H54 (cell line): ENCODE measurements at regions not wholly inside any gene's neighbourhood (a gene's known extent, or its start where the extent isn't known, plus 50 kb on each side); places are given as distances from the start of the nearest gene placed in this dataset.

Experiments
- DNase-seq: peaks from one replicate; pipeline ENCODE4 v3.0.0; 2011; ENCODE audit warnings: low spot score, mixed read lengths; ENCODE audit not compliant: insufficient read length
- FAIRE-seq: peaks from 3 replicates; lab custom pipeline; 2011; peaks lifted over from hg19 to GRCh38; lab: Jason Lieb, UNC
- POLR2A ChIP-seq: IDR thresholded peaks from 2 replicates; pipeline ENCODE4 v1.6.1; 2011; ENCODE audit warnings: low read depth, mild to moderate bottlenecking, low read length

DNA sequence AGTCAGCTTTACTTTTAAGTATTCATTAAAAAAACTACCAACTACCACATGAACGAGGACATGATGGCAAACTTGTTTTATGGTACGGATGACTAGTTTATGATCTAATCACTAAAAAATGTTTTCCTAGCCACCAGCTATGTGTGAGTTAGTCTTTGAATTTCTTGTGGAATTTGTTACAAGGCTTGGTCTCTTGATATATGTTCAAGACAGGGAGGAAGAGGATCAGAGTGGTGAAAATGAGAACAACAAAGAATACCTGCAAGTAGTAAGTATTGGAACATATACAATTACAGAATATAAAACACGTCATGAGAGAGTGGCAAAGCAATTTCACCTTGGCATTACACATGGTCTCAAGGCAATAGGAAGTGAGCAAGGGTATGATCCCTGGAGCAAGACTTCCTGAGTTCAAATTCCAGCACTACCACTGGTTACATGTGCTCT, 548.6 kb upstream of the TLE4 start:
- TF ChIP-seq POLR2A: no peak
- peak; percentile 99 for FAIRE-seq
- DNase-seq: peak; percentile 66

DNA sequence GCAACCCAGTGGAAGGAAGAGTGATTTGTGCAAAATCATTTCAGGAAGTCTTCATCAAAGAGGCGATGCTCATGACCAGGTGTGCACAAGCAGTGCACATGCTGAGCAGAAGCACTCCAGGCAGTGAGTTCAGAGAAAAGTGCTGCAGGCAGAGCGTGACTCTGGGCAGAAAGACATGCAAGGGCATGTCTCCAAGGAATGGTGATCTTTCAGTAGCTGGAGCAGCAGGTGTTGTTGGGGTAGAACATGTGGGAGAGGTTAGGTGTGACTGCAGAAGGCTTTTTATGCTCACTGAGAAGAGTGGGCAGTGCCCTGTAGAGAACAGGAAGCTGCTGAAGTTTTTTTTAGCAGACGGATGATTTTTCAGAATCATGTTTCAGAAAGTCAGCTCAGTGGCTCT, 545.4 kb upstream of the TLE4 start:
- peak; percentile 83 for FAIRE-seq
- no peak for DNase-seq
- no peak for TF ChIP-seq POLR2A

DNA sequence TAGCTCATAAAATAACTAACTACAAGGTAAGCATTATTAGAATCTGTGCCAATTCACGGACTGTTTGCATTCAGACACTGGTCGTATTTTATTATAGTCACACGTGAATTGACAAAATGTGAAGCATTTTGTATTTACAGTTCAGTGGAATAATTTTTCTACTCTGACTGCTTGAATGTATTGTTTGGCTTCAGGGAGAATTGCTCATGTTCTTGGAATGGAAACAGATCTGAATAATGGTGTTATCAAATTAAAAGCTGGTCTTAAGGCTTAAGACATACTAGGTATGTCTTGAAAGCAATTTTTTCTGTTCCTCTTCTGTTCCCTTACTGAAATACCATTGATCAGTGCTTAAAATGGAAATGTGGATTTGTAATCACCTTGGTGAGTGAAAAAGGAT, 543.7 kb upstream of the TLE4 start:
- TF ChIP-seq POLR2A: no peak
- FAIRE-seq: peak; percentile 99
- DNase-seq: no peak

DNA sequence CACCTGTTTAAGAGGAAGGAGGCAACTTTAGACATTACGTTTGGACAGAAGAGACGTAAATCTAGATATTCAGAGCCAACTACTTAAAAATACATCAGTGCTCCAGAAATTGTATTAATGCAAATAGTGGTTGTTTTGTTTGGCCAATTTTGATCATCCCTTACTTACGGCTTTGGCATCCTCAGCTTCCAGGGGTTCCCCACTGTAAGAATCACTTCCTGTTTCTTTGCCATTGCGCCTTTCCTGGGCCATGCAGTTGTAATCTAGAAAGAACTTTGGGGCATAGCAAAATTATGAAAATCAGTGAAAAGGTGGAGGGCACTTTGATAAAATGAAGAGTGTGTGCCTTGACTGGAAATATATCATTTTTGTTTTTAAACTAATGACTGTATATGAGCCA, 537.2 kb upstream of the TLE4 start:
- TF ChIP-seq POLR2A: no peak
- FAIRE-seq: no peak

DNA sequence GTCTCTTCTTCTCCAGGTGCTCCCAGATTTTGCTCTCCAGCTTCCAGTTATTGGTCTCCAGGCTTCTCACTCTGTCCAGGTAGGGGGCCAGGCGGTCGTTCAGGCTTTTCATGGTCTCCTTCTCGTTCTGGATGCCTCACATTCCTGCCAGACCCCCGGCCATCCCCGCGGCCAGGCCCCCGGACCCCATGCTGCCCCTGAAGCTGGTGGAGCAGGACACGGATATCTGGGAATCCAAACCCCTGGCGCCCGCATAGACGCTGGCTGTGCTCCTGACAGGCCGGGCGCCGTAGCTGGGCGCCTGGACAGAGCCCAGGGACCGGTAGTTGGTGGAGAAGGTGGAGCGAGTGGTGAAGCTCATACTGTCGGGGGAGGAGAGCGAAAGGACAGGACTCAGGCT, 534.4 kb upstream of the TLE4 start:
- DNase-seq (no peak), FAIRE-seq (no peak)
- no peak for TF ChIP-seq POLR2A

More for the DNA sequence above, 537.2 kb upstream of the TLE4 start:
- no peak for DNase-seq

DNA sequence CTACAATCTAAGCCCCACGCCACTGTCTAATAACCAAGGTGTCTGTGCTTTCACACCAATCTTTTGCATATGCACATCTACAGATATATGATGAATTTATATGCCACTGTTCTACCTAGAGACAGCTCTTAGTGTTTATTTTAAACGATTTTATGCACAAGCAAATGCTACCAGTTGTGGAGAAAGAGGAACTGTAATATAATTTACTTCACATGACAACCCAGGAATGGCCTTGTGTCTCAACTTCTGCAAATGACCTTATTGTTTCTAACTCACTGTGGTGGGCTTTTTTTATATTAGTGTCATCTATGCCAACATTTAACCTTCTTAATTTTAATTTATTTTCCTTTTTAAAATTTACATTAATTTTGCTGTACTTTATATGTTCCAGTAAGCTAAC, 531.1 kb upstream of the TLE4 start:
- TF ChIP-seq POLR2A: no peak
- FAIRE-seq: no peak

DNA sequence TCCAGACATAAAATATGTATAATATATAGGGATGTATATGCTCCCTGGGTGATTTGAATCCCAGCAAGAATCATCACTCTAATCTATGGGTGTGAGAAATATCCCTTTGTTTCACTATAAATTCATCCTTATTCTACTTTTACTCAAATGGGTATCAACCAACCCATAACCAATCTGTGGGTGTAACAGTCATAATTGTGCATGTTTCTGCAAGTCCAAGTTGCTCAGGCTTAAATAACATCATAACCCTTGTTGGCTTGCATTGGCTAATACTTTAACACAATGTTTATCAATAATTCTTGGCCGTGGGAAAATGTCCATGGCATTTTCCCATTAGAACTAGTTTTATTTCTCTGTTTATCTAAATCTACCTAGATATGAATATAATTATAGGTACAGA, 530.5 kb upstream of the TLE4 start:
- peak; percentile 41 for FAIRE-seq
- no peak for TF ChIP-seq POLR2A

More for the DNA sequence above, 531.1 kb upstream of the TLE4 start:
- no peak for DNase-seq

DNA sequence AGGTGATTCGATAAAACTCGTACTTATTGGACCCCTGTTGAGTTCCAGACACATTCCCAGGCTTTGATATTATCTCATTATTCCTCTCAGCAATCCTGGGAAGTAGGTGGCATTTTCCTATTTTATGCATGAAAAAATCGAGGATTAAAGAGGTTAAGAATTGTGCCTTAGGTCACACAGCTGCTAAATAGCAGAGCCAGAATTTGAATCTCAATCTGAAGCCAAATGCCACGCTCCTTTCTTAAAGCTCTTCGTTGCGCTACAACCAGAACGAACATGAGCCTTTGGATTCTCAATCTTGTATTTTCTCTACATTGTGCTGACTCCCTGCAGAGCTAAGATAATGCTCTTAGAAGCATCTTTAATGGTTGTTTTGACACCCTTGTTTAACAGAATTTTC, 527.8 kb upstream of the TLE4 start:
- TF ChIP-seq POLR2A: no peak
- DNase-seq: no peak
- FAIRE-seq: peak; percentile 88

More for the DNA sequence above, 530.5 kb upstream of the TLE4 start:
- DNase-seq: no peak

DNA sequence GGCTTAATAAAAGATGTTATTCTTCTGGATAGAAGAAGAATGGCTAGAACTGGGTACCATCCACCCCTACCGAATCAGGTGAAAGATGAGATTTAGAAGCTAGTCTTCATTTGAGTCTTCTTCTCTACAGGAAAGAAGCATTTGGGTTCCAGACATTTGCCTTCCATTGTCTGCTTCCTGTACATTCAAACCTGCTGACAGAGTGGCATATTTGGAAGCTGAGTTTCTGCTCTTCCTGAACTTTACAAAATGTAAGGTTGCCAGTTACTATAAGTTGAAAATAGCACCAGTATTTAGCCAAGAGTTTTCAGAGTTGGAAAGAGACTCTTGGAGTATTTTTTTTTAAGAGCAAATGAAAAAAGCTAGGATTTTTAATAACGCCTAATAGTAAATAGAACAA, 525.4 kb upstream of the TLE4 start:
- DNase-seq: no peak
- FAIRE-seq: peak; percentile 83
- TF ChIP-seq POLR2A: no peak

DNA sequence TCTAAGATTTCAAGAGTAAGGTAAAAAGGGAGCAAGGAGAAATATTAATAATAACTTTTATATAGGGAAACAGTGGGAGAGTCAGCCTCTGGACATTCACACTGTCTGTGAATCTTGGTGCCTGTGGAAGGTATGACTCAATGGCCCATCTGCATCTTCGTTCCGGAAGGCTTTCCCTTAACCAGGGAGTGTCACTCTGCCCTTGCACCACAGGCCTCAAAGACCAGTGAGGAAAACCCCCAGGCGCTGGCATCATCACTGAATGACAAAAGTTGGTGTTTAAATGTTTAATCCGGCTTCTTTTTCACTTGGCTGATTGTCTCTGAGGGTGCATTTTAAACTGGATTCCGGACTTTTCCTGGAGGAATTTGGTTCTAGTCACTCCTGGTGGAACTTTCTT, 522.4 kb upstream of the TLE4 start:
- FAIRE-seq (no peak), DNase-seq (no peak)
- no peak for TF ChIP-seq POLR2A

DNA sequence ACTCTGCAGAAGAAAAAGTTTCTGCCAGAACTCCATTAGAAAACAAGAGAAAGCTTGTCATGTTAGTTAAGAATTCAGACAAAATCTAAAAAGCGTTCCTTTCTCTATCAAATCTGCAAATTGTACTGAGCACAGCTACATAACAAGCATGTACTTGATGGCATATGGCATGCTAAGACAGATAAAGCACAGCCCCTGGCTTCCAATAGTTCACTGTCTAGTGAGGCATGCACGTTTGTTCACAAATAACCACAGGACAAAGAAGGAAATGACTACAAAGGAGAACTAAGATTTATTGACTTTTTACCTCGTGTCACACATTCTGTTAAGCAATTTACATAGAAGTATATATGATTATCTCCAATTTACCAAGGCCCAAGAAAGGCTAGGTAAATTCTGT, 518.2 kb upstream of the TLE4 start:
- no peak for TF ChIP-seq POLR2A
- FAIRE-seq (peak; percentile 85), DNase-seq (no peak)

DNA sequence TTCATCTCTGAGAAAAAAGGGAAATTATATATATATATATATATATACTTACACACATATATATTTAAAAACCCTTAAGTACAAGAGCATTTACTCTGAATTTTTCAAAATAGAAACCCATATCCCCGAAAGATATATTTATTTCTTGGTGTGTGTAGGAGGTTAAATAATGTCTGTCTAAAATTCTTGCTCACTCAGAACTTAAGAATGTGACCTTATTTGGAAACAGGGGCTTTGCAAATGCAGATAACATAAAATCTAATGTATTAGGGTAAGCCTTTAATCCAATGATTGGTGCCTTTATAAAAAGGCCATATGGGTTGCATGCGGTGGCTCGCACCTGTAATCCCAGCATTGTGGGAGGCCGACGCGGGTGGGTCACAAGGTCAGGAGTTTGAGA, 517.3 kb upstream of the TLE4 start:
- no peak for DNase-seq

DNA sequence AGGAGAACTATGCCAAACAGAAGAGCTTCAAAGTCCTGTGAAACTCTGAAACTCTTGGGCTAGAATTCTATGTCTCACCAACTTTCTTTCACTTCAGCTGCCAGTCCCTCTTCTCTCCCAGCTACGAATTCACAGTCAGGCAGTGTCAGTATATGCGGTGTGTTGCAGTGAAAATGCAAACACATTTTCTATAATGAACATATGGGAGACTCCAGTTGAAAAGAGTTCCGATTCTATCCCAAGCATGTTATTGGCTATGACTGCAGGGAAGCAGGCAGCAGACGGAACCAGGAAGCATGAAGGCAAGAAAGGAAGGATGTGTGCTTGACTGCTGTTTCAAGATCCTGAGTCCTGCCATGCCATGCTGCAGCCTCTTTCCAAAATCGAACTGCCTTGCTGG, 515.7 kb upstream of the TLE4 start:
- FAIRE-seq (peak; percentile 93), DNase-seq (no peak)
- no peak for TF ChIP-seq POLR2A

More for the DNA sequence above, 517.3 kb upstream of the TLE4 start:
- no peak for FAIRE-seq
- TF ChIP-seq POLR2A: no peak

DNA sequence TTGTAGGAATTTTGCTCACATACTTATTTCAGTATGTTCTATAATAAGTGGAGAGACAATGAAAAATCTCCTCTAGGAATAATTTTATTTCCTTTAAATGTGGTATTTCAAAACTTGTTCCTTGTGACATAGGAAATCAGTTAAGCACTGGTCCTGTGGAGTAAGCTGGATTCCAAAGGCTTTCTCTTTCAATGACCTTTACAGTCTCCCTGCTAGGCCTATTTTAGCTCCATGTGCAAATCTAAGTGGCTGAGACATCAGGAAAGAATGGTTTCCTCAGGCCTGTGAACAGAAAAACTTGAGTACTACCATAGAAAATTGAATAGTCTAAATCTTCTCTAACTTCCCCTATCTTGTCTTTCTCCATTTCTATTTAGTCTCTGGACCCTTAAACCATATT, 514.2 kb upstream of the TLE4 start:
- TF ChIP-seq POLR2A: no peak
- no peak for DNase-seq
- FAIRE-seq: no peak

DNA sequence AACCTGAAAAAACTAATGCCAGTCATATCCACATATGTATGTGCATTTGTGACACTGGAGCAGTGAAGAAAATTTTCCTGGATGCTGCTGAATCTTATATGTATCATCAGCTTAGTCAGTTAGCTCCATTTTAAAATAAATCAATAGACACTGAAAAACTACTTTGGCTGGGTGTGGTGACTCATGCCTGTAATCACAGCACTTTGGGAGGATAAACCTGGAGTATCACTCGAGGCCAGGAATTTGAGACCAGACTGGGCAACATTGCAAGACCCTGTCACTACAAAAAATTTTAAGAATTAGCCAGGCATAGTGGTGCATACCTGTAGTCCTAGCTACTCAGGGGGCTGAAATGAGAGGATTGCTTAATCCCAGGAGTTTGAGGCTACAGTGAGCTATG, 511.0 kb upstream of the TLE4 start:
- FAIRE-seq (peak; percentile 87), DNase-seq (no peak)
- no peak for TF ChIP-seq POLR2A
